ENCODE measurements at regions not wholly inside any gene's neighbourhood (a gene's known extent, or its start where the extent isn't known, plus 50 kb on each side); places are given as distances from the start of the nearest gene placed in this dataset.

GRCh38 chr5:32514806-32515205 is 70.3 kb upstream of the ZFR start:
- TF ChIP-seq POLR2A (IDR thresholded peaks at IDR 0.05), result no peak
- TF ChIP-seq, protein P1, sequence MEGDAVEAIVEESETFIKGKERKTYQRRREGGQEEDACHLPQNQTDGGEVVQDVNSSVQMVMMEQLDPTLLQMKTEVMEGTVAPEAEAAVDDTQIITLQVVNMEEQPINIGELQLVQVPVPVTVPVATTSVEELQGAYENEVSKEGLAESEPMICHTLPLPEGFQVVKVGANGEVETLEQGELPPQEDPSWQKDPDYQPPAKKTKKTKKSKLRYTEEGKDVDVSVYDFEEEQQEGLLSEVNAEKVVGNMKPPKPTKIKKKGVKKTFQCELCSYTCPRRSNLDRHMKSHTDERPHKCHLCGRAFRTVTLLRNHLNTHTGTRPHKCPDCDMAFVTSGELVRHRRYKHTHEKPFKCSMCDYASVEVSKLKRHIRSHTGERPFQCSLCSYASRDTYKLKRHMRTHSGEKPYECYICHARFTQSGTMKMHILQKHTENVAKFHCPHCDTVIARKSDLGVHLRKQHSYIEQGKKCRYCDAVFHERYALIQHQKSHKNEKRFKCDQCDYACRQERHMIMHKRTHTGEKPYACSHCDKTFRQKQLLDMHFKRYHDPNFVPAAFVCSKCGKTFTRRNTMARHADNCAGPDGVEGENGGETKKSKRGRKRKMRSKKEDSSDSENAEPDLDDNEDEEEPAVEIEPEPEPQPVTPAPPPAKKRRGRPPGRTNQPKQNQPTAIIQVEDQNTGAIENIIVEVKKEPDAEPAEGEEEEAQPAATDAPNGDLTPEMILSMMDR (IDR thresholded peaks at IDR 0.05), result no peak

Data from adrenal gland (tissue), 5 donors.